T-helper 2 cell treated with Interferon-gamma antibody and Interleukin-4, amounts not matched to agents 100 ng/mL and 5 ng/mL, for 36 hours (primary cell): ENCODE measurements at regions not wholly inside any gene's neighbourhood (a gene's known extent, or its start where the extent isn't known, plus 50 kb on each side); places are given as distances from the start of the nearest gene placed in this dataset.
"Not testable (repeated sequence)": the region's sequence is repeated elsewhere in the genome, so short reads cannot be mapped to it uniquely, and the experiment has no call there.

ENCODE experiments used
- intact Hi-C: fragments of 100-400 bp; cut with micrococcal nuclease; formaldehyde crosslinking; loops from one replicate; pipeline ENCODE4 v1.15.1; 2023

DNA sequence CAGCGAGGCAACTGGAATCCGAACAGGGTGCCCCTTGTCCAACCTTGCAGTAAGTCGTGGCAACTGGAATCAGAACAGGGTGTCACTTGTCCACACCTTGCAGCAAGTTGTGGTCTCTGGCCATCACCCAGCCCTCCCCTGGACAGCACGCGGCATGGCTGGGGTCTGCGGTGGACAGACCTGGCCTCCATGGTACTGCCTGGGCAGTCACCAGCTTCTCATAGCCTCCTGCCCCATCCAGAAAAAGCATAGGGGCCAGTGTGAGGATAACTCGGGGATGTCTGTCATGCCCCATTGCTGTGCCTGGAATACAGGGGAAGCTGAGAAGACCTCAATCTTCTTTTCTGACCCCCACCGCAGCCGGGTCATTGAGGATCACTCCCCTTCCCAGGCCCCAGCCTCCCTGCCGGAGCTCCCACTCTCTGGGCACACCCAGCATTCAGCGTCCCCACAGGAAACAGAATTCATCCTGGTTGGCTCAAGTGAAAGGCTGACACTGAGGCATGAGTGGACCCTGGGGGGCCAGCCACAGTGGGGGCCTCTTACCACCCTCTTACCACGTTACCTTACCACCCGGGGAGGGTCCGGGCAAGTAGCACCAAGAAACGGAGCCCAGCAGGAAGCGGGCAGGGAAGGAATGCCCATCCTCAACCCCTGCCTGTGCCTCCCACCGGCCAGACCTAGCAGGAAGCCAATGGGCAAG is 68.0 kb upstream of the RAB6C start:
- intact Hi-C loops = no loop called here

DNA sequence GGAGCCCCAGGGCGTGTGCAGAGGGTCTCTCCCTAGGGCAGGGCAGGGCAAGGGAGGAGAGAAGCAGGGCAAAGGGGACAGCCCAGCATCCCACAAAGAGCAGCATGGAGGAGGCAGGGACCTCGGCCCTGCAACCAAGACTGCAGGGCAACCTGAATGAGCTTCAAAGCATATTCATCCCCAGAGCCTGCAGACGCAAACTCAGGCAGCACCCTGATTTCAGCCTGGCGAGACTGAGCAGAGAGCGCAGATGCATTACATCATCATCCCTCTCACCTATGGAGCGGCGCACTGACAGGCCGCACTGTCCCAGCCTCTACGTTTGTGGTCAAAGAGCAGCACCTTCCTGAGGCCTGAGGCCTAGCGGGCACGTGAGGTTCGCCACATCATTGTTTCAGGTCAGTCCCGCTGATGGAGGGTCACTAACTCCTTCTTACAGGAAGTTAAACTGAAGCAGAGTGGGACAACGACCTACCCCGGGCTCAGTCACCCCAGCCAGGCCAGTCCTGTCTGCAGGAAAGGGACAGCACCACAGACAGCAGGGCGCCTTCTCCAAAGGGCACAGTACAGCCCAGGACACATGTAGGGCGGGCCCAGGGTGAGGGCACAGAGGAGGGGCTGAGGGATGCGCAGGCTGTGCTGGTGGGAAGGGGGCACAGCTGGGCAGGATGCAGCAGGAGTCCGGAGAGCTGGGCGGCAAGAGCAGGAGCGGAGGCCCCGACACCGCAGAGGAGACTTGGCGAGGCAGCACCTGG is 67.2 kb upstream of the RAB6C start:
- intact Hi-C loops = no loop called here

DNA sequence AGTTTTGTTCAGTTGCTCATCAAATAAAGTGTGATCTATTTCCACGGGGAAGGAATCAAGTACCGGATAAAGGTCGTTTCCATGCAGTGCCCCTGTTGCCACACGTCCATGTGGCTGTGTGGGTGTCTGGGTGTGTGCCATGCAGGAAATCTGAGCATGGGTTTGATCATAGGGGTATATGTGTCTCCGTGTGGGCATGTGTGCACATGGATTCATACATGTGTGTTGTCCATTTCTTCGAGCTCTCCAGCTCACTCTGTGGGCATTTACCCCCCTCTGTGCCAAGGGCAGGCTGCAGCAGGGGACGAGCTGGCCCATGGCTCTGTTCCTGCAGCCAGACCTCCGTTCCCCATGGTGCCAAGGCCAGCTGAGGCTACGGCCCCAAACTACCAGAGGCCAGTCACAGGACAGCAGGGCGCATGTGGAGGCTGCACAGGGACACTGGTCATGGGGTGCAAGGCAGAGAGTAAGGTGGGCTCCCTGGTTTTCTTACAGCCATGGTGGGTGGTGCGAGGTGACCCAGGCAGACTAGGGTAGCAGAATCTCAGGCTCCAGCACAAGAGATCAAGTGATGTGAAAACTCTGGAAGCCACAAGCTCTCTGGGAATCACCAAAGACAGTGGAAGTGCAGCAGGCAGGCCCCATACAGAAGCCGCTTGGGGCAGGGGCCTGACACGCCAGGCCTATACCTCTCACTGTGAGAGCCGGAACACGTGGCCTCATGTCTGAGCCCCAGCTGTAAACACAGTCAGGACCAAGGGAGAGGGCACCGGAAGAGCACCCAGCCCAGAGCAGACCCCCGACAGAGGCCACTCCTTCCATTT is 66.4 kb upstream of the RAB6C start:
- intact Hi-C loops = no loop called here

DNA sequence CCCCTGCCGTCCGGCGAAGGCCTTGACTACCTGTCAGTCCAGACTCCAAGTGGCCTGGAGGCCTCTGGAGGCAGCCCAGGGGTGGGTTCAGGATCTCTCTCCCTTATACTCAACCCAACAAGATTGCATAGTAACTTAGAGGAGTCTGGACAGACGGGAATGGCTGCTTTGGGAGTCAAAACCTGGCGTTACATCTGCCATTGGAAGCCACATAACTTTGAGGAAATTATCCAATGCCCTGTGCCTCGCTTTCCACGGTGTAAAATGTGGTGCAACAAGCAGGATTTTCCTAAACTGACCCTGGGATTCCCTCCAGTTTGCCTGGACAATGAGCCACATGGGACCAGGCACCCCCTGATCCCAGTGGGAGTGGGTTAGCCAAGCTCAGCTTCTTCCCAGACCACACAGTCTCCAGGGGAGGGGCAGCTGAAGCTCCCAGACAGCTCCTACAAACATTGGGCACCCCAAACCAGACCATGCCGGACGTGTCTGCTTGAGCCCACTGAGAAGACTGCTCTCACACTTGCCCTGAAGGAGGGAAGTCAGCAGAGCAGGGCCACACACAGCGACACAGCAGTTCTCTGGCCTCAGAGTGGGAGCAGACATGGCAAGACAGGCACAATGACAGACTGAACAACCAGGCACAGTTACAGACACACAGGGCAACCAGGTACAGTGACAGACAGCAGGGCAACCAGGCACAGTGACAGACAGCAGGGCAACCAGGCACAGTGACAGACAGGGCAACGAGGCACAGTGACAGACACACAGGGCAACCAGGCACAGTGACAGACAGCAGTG is 65.6 kb upstream of the RAB6C start:
- intact Hi-C loops = no loop called here

DNA sequence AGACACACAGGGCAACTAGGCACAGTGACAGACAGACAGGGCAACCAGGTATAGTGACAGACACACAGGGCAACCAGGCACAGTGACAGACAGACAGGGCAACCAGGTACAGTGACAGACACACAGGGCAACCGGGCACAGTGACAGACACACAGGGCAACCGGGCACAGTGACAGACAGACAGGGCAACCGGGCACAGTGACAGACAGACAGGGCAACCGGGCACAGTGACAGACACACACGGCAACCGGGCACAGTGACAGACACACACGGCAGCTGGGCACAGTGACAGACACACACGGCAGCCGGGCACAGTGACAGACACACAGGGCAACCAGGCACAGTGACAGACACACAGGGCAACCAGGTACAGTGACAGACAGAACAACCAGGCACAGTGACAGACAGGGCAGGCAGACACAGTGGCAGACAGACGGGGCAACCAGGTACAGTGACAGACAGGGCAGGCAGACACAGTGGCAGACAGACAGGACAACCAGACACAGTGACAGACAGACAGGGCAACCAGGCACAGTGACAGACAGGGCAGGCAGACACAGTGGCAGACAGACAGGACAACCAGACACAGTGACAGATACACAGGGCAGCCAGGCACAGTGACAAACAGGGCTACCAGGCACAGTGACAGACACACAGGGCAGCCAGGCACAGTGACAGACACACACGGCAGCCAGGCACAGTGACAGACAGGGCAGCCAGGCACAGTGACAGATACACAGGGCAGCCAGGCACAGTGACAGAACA is 64.7 kb upstream of the RAB6C start:
- intact Hi-C loops = no loop called here

DNA sequence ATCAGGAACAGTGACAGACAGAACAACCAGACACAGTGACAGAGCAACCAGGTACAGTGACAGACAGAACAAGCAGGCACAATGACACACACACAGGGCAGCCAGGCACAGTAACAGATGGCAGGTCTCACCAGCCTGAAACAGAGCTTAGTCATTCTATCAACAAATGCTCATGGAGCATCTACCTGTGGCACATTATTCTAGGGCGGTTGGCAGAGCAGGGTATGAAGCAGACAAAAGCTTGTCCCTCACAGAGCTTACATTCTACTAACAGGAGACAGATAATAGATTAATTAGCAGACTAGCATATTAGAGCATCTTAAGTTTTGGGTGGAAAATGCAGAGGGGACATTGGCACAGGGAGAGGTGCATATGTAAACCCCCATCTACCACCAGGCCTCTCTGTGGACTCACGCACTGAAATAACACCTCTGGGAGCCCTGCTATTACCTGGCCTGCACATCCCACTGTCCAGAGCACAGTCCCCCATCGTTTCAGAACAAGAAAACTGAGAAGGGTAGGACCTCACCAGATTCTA is 64.1 kb upstream of the RAB6C start:
- intact Hi-C loops = no loop called here

DNA sequence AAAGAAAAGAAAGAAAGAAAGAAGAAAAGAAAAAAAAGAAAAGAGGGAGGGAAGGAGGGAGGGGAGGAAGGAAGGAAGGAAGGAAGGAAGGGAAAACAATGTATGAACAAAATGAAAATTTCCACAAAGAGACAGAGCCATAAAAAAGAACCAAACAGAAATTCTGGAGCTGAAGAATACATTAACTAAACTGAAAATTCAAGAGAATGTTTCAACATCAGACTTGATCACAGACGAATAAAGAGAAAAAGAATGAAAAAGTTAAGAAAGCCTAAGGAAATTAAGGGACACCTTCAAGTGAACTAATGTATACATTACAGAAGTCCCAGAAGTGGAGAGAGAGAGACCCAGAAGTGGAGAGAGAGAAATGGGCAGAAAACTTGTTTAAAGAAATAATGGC is 60.9 kb upstream of the RAB6C start:
- intact Hi-C loops = no loop called here

DNA sequence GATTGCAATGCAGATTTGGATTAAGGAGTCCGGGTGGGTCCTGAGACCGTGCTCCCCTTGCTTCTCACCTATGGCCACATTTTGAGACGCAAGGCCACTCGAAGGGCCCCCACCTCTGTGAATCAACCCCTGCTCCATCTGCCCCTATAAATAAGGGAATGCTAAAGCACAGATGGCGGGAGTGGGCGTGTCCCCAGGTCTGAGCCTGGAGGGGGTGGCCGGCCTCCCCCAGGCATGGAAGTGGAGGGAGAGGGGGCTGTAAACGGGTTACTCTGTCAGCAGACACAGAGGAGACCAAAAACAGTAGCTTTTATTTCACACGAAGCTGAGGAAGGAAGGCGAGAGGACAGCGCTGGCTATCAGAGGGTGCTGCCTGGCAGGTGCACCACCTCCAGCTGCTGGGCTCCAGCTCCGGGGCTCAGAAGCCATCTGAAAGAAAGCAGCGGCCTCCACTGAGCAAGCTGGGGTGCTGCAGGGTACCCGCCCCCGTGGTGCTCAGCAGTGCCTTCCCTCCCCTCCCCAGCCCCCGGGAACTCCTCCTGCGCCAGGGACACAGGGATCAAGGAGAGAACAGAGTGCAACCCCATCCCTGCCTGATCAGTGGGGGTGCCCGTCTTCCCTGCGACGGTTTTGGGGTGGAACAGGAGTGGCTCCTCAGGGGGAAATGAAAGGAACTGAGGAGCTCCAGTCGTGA is 56.7 kb upstream of the RAB6C start:
- intact Hi-C loops = no loop called here

DNA sequence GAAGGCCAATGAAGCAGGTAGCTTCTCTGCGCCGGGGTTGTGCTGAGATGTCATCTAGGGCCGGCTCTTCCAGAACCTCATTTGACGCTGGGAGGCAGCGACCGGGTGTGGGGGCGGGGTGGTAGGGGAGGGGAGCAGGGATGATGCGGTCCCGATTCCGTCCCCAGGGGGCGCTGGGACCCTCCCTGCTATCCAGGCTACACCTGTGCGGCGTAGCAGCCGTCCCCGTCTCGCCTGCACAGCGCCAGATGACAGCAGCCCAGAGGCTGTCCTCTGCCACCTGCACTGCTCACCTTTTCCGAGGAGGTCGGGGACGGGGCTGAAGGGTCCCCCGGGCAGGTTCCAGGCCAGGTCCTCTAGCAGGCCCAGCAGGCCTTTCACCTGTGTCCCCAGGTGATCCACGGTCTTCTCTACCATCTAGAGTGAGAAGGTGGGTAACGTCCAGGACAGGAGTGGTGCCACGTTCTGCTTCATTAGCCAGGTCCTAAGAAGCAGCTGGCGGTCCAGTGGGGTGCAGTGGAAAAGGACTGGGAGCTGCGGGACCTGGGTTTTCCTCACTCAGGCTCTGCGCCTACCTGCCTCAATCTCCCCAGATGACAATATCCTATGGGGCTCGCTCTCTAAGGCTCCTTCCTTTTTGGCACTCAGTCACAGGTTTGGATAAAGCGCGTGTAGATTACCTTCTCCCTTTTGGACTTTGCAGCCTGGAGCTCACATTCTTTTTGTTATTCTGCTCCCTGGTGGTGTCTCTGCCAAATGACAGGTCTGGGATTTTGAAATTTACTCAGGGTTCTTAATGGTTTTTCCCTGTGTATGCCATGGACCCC is 56.0 kb upstream of the RAB6C start:
- intact Hi-C loops = no loop called here

DNA sequence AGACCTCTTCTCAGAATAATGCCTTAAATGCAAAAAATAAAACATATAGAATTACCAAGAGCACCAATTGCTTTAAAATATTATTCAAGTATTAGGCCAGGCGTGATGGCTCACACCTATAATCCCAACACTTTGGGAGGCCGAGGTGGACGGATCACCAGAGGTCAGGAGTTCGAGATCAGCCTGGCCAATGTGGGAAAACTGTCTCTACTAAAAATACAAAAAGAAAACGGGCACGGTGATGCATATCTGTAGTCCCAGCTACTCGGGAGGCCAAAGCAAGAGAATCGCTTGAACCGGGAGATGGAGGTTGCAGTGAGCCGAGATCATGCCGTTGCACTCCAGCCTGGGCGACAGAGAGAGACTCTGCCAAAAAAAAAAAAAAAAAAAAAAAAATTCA is 55.4 kb upstream of the RAB6C start:
- intact Hi-C loops = not testable (repeated sequence)

DNA sequence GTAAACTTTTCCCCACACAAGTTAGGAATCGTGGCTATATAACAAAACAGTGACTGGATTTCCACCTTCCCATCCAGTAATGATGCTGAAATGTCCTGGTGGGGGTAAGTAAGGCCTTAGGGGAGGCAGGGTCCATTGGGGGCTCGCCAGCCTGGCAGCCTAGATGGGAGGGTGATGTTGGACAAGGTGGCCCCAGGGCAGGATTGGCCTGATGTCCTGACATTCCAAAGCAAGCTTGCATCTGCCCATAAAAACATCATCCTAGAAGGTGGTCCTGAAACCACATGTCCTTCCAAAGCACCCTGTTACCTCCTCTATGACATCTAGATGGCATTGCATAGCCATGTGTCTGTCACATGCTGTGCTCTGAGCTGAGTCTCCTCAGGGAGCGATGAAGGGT is 54.1 kb upstream of the RAB6C start:
- intact Hi-C loops = no loop called here

DNA sequence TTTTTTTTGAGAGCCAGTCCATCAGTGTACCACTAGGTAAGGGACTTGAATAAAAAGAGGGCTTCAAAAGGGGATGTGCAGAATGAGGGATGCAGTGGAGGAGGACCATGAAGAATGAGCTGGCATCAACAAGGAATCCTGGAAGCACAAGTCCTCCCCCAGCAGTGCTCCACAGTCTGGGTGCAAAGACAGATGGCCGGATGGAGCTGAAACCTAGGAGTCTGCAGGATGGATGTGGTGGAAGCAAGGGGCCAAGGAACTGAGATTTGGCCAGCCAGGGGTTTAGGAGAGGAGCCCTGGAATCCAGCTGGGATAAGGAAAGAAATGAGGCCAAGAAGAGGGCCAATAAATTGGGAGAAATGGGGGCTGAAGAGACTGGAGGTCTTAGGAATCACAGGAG is 51.8 kb upstream of the RAB6C start:
- intact Hi-C loops = no loop called here

DNA sequence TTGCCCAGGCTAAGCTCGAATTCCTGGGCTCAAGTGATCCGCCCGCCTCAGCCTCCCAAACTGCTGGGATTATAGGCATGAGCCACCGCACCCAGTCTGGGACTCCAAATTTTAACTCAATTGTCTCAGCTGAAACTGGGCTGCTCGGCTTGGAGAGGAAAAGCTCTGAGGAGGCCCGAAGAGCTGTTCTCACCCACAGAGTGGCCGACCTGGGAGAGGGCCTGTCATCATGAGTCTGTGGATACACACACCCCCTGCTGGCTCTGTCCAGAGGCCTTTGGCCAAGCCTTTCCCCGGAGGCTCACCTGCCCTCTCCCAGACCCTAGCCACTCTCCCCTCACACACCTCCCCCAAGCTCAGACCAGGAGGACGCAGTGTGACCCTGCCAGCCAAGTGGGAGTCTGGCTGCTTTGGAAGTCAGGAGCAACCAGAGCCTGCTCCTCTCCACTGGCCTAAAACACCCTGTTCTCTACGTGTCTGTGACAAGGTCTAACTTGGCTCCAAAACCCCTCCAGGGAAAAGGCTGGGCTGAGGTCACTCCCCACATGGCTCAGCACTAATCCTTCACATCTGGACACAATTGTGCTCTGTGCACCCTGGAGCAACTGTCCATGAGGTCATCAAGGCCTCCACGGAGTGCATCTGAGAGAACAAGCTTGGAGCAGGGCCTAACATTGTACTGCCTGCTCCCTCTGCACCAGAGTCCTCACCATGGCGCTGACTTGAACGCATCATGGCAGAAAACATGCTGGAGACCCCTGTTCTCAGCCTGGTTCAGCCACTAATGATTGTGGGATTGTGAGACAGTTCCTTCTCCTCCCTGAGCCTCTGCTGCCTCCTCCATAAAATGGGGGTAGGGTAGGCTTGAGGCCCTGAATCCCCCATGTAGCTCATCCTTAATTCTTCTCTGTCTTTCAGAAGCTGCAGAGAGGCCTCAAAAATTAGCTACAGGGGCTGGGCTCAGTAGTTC is 49.9 kb upstream of the RAB6C start:
- intact Hi-C loops = no loop called here
